A549 (cell line): ENCODE measurements at regions not wholly inside any gene's neighbourhood (a gene's known extent, or its start where the extent isn't known, plus 50 kb on each side); places are given as distances from the start of the nearest gene placed in this dataset.

Experiments used
- ATAC-seq, 2 experiments: fragments of 200-7000 bp in 1 of 2; fragments of >200 bp in 1 of 2; cut with Nextera tagmentation in 1 of 2; cut with Tn5 transposase in 1 of 2; 3 replicates each; pipeline versions ENCODE4 v1.8.0 to v1.9.1; 2018 to 2020; ENCODE audit warnings: mild to moderate bottlenecking in 1 of 2, moderate library complexity in 1 of 2
- CTCF ChIA-PET: fragments of 300-600 bp; sonication (Branson Sonifier 250); formaldehyde crosslinking; extraction: SDS; loops from one replicate; lab custom pipeline; 2021; ENCODE audit warnings: antibody characterized with exemption, inconsistent platforms; lab: Yijun Ruan, JAX
- POLR2A ChIA-PET: fragments of 350-600 bp; formaldehyde crosslinking; extraction: SDS; loops from one replicate; lab custom pipeline; 2021; ENCODE audit warnings: antibody characterized with exemption, inconsistent platforms; lab: Yijun Ruan, JAX
- DNase-seq, 2 experiments: peaks; one replicate each; pipeline versions ENCODE4 v3.0.0 to v3.0.0-alpha.2; 2011 to 2016; ENCODE audit warnings: low read depth in 1 of 2, low spot score in 1 of 2
- FAIRE-seq: peaks from 2 replicates; lab custom pipeline; 2011; peaks lifted over from hg19 to GRCh38; lab: Jason Lieb, UNC
- H3K27ac ChIP-seq, 2 experiments: fragments of >200 bp; sonication (Bioruptor Twin); formaldehyde crosslinking; 3 replicates each; pipeline ENCODE4 v1.5.1; 2016 to 2017
- H3K4me1 ChIP-seq: fragments of >200 bp; sonication (Bioruptor Twin); formaldehyde crosslinking; 3 replicates; pipeline ENCODE4 v1.6.1; 2016
- H3K4me2 ChIP-seq: fragments of >200 bp; sonication (Bioruptor Twin); formaldehyde crosslinking; 3 replicates; pipeline ENCODE4 v1.6.1; 2016
- H3K4me3 ChIP-seq: fragments of >200 bp; sonication (Bioruptor Twin); formaldehyde crosslinking; 3 replicates; pipeline ENCODE4 v1.5.1; 2016
- H3K9me3 ChIP-seq: fragments of >200 bp; sonication (Bioruptor Twin); formaldehyde crosslinking; 3 replicates; pipeline ENCODE4 v1.6.1; 2016
- CBX8 ChIP-seq: fragments of 200-600 bp; sonication (generic); IDR thresholded peaks from 2 replicates; pipeline ENCODE4 v1.6.1; 2016
- EHF ChIP-seq: fragments of 250-450 bp; sonication (Bioruptor Pico); IDR thresholded peaks from 2 replicates; pipeline ENCODE4 v1.5.0; 2020; ENCODE audit warnings: mild to moderate bottlenecking
- EP300 ChIP-seq, 2 experiments: fragments of >200 bp; sonication (Bioruptor Twin); formaldehyde crosslinking; IDR thresholded peaks; 2 replicates in 1 of 2; 3 replicates in 1 of 2; pipeline ENCODE4 v1.6.1; 2016 to 2017
- FOSB ChIP-seq: fragments of 250-450 bp; sonication (Bioruptor Pico); IDR thresholded peaks from 2 replicates; pipeline ENCODE4 v1.5.0; 2020; ENCODE audit warnings: mild to moderate bottlenecking, moderate library complexity
- FOSL2 ChIP-seq, 2 experiments: fragments of 450-650 bp in 1 of 2; fragments of >200 bp in 1 of 2; sonication (Bioruptor Twin) in 1 of 2; formaldehyde crosslinking; IDR thresholded peaks; 2 replicates each; pipeline versions ENCODE4 v1.5.0 to v1.6.1; 2016 to 2020; ENCODE audit warnings: mild to moderate bottlenecking in 1 of 2, moderate library complexity in 1 of 2
- GATA3 ChIP-seq: IDR thresholded peaks from 2 replicates; pipeline ENCODE4 v1.6.1; 2012; ENCODE audit warnings: borderline replicate concordance
- HEYL ChIP-seq: fragments of 250-450 bp; sonication (Bioruptor Pico); IDR thresholded peaks from 2 replicates; pipeline ENCODE4 v1.8.0; 2021; ENCODE audit warnings: mild to moderate bottlenecking, moderate library complexity
- HOXA7 ChIP-seq: fragments of 250-450 bp; sonication (Bioruptor Pico); IDR thresholded peaks from 2 replicates; pipeline ENCODE4 v1.5.0; 2020; ENCODE audit warnings: mild to moderate bottlenecking, moderate library complexity
- JUN ChIP-seq, 2 experiments: fragments of >200 bp; sonication (Bioruptor Twin); formaldehyde crosslinking; IDR thresholded peaks; 2 replicates in 1 of 2; 3 replicates in 1 of 2; pipeline ENCODE4 v1.6.1; 2016 to 2017
- MAFK ChIP-seq: fragments of 450-650 bp; IDR thresholded peaks from 2 replicates; pipeline ENCODE4 v1.6.1; 2014; ENCODE audit not compliant: partially characterized antibody
- MAZ ChIP-seq: fragments of 150-350 bp; IDR thresholded peaks from 2 replicates; pipeline ENCODE4 v1.6.1; 2014; ENCODE audit warnings: antibody characterized with exemption, low read depth, low read length, borderline replicate concordance
- MYC ChIP-seq: IDR thresholded peaks from 2 replicates; pipeline ENCODE4 v1.6.1; 2012; ENCODE audit warnings: mild to moderate bottlenecking, inconsistent platforms, low read length, improper control_type of control experiment, borderline replicate concordance
- NPAS2 ChIP-seq: fragments of 250-450 bp; sonication (Bioruptor Pico); IDR thresholded peaks from 2 replicates; pipeline ENCODE4 v1.8.0; 2022; ENCODE audit warnings: mild to moderate bottlenecking, moderate library complexity, borderline replicate concordance
- SMC3 ChIP-seq: fragments of >200 bp; sonication (Bioruptor Twin); formaldehyde crosslinking; IDR thresholded peaks from 3 replicates; pipeline ENCODE4 v1.6.1; 2018; ENCODE audit warnings: inconsistent platforms
- TP53 ChIP-seq: fragments of 250-450 bp; sonication (Bioruptor Pico); IDR thresholded peaks from 2 replicates; pipeline ENCODE4 v1.5.0; 2021; ENCODE audit warnings: mild to moderate bottlenecking, moderate library complexity
- ZSCAN20 ChIP-seq: fragments of 250-450 bp; sonication (Bioruptor Pico); IDR thresholded peaks from 2 replicates; pipeline ENCODE4 v1.8.0; 2022; ENCODE audit warnings: mild to moderate bottlenecking, moderate library complexity
- WGBS: methylation state at CpG from one replicate; pipeline ENCODE4 v1.1.6; 2017; ENCODE audit errors: missing lambda C conversion rate; 5-methylcytosine and 5-hydroxymethylcytosine counted together
- TF ChIP-seq, protein P1 (sequence below): fragments of 250-450 bp; sonication (Bioruptor Pico); IDR thresholded peaks from 2 replicates; pipeline ENCODE4 v1.5.0; 2021; ENCODE audit warnings: mild to moderate bottlenecking, moderate library complexity, borderline replicate concordance
- TF ChIP-seq, protein P2 (sequence below): fragments of 450-650 bp; IDR thresholded peaks from 2 replicates; pipeline ENCODE4 v1.6.1; 2014; ENCODE audit warnings: antibody characterized with exemption
- TF ChIP-seq, protein P3 (sequence below): fragments of 150-350 bp; IDR thresholded peaks from 2 replicates; pipeline ENCODE4 v1.6.1; 2014; ENCODE audit warnings: low read depth, mild to moderate bottlenecking, low read length

DNA sequence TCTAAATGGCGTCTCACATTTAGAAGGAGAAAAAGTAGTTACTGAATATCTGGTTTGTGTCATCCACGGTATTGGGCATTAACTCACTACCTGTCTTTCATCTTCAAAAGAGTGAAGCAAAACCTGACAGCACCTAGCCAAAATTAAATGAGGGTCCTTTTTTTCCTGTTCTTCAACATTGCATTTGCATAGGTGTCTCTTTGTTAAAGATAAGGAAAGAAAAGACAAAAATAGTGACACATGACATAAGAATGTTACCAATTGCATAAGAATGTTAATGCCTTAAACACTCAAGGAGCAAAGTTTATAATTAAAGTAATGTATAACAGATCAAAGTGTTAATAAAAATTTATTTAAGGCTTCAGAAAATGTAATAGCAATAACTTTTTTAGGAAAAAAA is 61.4 kb upstream of the MANEA start:
- CTCF ChIA-PET: no interaction called here
- DNase-seq: no peak

DNA sequence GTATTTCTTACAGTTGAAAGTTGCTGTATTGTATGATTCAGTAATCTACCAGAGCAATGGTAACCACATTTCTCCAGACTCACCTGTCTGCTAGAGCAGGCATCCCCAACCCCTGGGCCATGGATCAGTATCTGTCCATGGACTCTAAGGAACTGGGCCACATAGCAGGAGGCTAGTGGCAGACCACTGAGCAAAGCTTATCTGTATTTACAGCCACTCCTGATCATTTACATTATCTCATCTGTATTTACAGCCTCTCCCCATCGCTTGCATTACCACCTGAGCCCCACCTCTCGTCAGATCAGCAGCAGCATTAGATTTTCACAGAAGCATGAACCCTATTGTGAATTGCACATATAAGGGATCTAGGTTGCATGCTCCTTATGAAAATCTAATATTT is 60.3 kb upstream of the MANEA start:
- TF ChIP-seq, protein P1, sequence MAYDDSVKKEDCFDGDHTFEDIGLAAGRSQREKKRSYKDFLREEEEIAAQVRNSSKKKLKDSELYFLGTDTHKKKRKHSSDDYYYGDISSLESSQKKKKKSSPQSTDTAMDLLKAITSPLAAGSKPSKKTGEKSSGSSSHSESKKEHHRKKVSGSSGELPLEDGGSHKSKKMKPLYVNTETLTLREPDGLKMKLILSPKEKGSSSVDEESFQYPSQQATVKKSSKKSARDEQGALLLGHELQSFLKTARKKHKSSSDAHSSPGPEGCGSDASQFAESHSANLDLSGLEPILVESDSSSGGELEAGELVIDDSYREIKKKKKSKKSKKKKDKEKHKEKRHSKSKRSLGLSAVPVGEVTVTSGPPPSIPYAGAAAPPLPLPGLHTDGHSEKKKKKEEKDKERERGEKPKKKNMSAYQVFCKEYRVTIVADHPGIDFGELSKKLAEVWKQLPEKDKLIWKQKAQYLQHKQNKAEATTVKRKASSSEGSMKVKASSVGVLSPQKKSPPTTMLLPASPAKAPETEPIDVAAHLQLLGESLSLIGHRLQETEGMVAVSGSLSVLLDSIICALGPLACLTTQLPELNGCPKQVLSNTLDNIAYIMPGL (CRISPR knock-in tag): no peak
- no peak for TF ChIP-seq MAZ
- no peak for TF ChIP-seq NPAS2 (CRISPR knock-in tag)
- no peak for FAIRE-seq
- 15% methylated on average over 2 of the region's 2 CpGs for WGBS
- Histone ChIP-seq H3K4me2 (no peak overlapping the region), H3K4me1 (no peaks in the 10 kb centered on the region), H3K27ac (no peak overlapping the region), H3K9me3 (no peaks in the 10 kb centered on the region), H3K4me3 (no peak overlapping the region)
- DNase-seq: no peak
- CTCF ChIA-PET: no interaction called here
- POLR2A ChIA-PET: no interaction called here
- no peak for ATAC-seq

More for the DNA sequence above, 61.4 kb upstream of the MANEA start:
- WGBS: 2% methylated on average over 2 of the region's 2 CpGs
- no peak overlapping the region for H3K4me3 ChIP-seq
- H3K4me1 ChIP-seq: no peaks in the 10 kb centered on the region
- FAIRE-seq (no peak), ATAC-seq (no peak)
- no peaks in the 10 kb centered on the region for H3K9me3 ChIP-seq
- no peak for TF ChIP-seq ZSCAN20 (CRISPR knock-in tag)
- TF ChIP-seq, protein P2, sequence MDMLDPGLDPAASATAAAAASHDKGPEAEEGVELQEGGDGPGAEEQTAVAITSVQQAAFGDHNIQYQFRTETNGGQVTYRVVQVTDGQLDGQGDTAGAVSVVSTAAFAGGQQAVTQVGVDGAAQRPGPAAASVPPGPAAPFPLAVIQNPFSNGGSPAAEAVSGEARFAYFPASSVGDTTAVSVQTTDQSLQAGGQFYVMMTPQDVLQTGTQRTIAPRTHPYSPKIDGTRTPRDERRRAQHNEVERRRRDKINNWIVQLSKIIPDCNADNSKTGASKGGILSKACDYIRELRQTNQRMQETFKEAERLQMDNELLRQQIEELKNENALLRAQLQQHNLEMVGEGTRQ: no peak
- no peak for TF ChIP-seq HOXA7 (CRISPR knock-in tag)
- TF ChIP-seq, all 56 proteins: peak for 0
- H3K4me2 ChIP-seq: no peak overlapping the region
- H3K27ac ChIP-seq: no peak overlapping the region
- POLR2A ChIA-PET: no interaction called here

DNA sequence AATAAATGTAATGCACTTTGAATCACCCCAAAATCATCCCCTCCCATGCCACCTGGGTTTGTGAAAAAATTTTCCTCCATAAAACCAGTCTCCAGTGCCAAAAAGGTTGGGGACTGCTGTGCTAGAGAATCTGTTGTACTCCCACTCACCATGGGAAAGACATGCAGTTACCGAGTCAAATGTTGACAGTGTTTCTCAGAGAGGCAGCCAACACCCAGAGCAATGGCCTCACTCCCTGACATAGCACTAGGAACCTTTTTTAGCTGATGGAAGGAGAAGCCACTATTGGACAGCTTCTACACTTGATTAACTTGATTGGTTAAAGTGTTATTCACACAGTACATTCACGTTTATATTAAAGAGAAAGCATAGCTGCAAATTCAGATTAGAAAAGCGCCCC is 59.8 kb upstream of the MANEA start:
- H3K4me1 ChIP-seq: no peaks in the 10 kb centered on the region
- TF ChIP-seq JUN (IDR thresholded peaks at IDR 0.05) (no peak), CBX8 (no peak), NPAS2 (CRISPR knock-in tag) (no peak), GATA3 (no peak), SMC3 (no peak), EHF (CRISPR knock-in tag) (no peak), HEYL (CRISPR knock-in tag) (no peak), ZSCAN20 (CRISPR knock-in tag) (no peak), MAFK (no peak), MYC (no peak), FOSB (CRISPR knock-in tag) (no peak), EP300 (IDR thresholded peaks at IDR 0.05) (no peak), TP53 (CRISPR knock-in tag) (no peak), FOSL2 (IDR thresholded peaks at IDR 0.05) (no peak), FOSL2 (CRISPR knock-in tag; IDR thresholded peaks at IDR 0.05) (no peak), HOXA7 (CRISPR knock-in tag) (no peak)
- TF ChIP-seq, protein P3, sequence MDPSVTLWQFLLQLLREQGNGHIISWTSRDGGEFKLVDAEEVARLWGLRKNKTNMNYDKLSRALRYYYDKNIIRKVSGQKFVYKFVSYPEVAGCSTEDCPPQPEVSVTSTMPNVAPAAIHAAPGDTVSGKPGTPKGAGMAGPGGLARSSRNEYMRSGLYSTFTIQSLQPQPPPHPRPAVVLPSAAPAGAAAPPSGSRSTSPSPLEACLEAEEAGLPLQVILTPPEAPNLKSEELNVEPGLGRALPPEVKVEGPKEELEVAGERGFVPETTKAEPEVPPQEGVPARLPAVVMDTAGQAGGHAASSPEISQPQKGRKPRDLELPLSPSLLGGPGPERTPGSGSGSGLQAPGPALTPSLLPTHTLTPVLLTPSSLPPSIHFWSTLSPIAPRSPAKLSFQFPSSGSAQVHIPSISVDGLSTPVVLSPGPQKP: no peak
- TF ChIP-seq, protein P2: no peak
- TF ChIP-seq, protein P1 (CRISPR knock-in tag): no peak
- 18% methylated on average over 3 of the region's 3 CpGs for WGBS
- ChIA-PET POLR2A (no interaction called here), CTCF (no interaction called here)
- DNase-seq (no peak), ATAC-seq (no peak), FAIRE-seq (no peak)
- no peak overlapping the region for H3K27ac ChIP-seq
- H3K9me3 ChIP-seq: no peaks in the 10 kb centered on the region
- no peak overlapping the region for H3K4me2 ChIP-seq
- H3K4me3 ChIP-seq: no peak overlapping the region
